ENCODE measurements at regions not wholly inside any gene's neighbourhood (a gene's known extent, or its start where the extent isn't known, plus 50 kb on each side); places are given as distances from the start of the nearest gene placed in this dataset.
"Not testable (repeated sequence)": the region's sequence is repeated elsewhere in the genome, so short reads cannot be mapped to it uniquely, and the experiment has no call there.

DNA sequence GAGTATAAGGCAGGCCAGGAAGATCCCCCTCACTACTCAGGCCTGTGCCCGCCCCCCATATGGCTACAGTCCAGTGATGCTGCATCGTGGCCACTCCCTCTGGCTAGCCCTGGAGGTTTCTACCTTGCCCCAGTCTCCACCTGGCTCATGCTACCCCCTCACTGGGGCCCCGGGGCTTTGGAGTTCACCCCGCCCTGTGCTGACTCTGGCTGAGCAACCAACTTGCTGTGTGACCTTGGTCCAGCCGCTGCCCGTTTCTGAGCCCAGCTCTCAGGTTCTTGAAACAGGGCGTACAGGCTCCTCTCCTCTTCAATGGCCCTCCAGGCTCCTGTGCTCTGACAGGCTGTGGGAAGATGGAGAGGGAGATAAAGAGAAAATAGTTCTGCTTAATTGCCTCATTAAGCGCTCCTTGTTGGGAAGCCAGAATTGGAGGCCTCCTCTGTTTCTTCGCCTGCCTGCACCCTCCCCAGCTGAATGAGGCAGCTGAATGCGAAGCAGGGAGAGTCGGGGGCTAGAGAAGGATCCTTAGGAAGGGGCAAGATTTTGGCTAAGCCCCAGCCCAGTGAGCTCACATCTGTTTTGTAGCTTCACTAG is 138.2 kb upstream of the NCOR2 start:
- no peak for DNase-seq

DNA sequence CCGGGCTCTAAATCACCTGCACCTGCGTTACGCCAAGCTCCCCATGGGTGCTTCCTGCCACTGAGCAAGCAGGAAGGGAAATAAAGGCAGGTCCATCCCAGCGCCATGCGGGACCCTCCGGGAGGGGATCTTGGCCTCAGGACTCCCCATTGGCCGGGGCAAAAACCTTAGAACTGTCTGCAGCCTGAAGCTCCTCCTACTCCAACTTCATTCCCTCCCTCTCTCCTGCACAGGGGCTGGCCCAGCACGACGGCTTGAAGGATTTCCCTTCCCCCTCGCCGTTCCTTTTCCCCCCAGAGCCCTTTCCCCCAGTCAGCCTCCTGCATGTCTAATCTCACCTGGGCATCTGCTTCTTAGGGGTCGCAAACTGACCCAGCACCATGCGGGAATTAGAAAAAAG is 137.2 kb upstream of the NCOR2 start:
- no peak for DNase-seq

- DNase-seq = no peak
Measured at GRCh38 chr12:124703856-124704255, 136.4 kb upstream of the NCOR2 start.

GRCh38 chr12:124702736-124703135 is 135.3 kb upstream of the NCOR2 start:
- DNase-seq = no peak

GRCh38 chr12:124700810-124701592 is 133.6 kb upstream of the NCOR2 start:
- DNase-seq = no peak

DNA sequence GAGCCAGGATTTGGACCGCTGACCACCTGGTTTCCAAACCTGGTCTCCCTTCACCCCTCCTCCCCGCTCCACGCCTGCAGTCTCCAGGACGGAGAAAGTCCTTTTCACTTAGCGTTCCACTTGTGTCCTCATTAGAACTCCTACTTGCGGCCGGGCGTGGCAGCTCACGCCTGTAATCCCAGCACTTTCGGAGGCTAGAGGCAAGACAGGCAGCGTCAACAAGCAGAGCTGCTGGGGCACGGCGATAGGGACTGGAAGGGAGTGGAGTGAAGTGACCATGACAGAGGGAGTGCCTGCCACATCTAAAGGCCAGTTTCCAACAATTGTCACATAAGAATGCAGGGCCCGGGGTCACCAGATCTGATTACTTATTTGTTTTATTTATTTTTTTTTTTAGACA is 132.5 kb upstream of the NCOR2 start:
- DNase-seq = no peak

GRCh38 chr12:124698998-124699305 is 131.5 kb upstream of the NCOR2 start:
- no peak for DNase-seq

DNA sequence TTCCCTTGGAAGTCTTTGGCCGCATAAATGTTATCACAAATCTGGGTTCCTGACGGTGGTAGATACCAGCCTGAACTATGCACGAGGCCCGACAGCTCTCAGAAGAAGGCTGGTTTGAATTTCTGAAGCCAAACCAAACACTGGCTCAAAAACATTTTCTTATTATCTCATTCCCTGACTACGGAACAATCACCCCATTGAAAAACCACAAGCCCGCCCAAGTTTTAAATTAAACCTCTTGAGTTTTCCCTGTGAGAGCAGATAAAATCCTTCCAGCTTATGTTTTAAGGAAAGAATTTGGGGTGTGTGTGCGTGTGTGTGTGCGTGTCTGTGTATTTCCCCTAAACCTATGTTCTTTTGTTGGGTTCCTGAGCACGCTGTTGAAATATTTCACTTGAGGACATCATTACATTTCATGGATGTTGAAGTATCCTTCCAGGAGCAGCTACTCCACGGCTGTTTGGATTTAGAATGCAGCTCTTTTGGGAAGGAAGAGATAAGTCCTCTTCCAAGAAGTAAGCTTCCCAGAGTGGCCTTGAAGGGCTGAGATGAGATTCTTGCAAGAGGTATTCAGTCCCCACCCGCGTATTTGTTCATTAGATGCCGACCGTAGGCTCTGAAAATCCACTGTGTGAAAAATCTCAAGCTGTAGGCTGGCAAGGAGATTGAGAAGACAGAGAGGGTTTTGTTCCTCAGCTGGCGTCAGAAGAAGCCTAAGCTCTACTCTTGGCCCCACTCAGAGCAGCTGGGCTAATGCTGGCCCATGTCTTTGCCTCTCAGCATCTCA is 131.0 kb upstream of the NCOR2 start:
- DNase-seq = no peak

DNA sequence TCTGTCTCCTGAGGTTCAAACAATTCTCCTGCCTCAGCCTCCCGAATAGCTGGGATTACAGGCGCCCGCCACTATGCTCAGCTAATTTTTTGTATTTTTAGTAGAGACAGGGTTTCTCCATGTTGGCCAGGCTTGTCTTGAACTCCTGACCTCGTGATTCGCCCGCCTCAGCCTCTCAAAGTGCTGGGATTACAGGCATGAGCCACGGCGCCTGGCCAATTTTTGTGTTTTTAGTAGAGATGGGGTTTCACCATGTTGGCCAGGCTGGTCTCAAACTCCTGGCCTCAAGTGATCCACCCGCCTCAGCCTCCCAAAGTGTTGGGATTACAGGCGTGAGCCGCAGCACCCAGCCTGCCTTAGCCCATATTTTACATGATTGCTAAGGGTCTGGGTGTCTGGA is 130.3 kb upstream of the NCOR2 start:
- not testable (repeated sequence) for DNase-seq

DNA sequence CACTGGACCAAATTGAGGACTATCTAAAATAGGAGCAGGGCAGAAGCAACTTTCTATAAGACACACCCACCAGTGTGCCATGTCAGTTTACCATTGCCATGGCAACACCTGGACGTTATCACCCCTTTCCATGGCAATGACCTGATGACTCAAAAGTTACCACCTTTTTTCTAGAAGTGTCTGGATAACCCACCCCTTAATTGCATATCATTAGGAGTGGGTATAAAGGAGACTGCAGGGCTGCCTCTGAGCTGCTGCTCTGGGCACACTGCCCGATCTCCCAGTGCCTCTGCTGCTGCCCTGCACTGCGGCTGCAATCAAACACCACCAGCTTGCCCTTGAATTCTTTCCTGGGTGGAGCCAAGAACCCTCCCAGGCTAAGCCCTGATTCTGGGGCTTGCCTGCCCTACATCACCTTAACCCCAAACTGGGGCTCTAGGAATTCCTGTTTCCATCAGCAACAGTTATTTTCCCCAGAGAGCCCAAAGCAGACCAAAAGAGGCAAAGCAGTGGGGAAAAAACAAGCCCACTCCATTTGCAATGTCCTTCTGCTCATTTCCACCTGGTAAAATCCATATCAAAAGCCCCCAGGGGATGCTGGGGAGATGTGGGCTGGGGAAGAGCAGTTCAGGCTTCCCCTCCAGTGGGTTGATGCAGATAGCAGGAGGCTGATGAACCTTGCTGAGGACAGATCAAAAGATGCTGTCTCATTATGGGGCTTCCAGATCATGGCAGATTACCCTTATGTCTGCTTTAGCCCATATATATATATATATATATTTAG is 129.5 kb upstream of the NCOR2 start:
- no peak for DNase-seq

DNA sequence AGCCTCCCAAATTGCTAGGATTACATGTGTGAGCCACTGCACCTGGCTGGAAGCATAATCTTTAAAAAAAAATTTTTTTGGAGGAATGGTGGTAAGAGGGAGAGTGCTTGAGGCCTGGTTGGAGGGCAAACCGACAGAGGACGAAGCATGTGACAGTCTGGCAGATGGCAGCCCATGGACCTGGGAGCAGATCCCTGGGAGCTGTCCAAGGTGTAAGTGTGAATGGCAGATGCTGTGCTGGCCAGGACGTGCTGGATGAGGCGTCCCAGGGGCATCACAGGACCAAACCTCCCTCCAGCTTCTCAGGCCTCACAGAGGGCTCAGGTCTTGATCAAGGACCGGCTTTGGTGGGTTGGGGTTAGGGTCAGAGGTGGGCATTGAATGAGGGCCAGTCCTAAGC is 128.4 kb upstream of the NCOR2 start:
- no peak for DNase-seq

GRCh38 chr12:124694846-124695497 is 127.6 kb upstream of the NCOR2 start:
- no peak for DNase-seq

DNA sequence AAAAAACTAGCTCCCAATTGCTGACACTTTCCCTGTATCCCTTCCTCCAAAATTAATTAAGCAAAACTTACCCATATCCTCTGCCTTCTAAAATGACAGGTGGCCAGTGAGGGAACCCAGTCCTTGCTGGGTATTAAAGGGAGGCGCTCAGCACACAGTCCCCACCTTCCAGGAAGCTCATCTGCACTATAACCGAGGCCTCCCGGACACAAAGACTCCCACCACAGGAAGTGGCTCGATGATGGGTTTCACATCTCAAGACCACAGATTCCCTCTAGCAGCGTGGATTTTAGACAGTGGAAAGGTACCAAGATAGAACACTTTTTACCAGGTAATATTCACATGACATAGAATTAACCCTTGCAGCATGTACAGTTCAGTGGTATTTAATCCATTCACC is 126.8 kb upstream of the NCOR2 start:
- no peak for DNase-seq

DNA sequence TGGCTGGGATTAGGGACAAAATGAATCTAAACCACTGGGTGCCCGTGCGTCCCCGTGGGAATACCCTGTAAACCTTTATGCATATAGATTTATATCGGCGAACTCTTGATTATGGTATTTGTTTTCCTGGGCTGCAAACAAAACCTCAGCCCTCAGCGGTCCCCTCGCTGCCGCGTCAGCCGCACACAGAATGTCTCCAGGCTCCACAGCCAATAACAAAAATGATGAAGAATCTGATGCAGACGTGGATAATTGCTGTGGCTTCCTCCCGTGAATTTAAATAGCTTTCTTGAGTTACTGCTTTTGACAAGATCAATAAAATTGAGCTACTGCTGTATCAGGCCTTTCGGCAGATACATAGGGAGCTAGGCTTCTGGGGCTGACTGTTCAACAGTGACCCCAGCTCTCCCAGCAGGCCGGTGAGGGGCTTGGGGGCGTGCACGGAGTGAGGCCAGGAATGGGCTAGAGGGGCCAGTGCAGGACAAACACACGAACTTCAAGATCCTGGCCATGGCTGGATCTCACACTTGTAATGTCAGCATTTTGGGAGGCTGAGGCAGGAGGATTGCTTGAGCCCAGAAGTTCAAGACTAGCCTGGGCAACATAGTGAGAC is 125.8 kb upstream of the NCOR2 start:
- DNase-seq = no peak

GRCh38 chr12:124692443-124692842 is 125.0 kb upstream of the NCOR2 start:
- no peak for DNase-seq

DNA sequence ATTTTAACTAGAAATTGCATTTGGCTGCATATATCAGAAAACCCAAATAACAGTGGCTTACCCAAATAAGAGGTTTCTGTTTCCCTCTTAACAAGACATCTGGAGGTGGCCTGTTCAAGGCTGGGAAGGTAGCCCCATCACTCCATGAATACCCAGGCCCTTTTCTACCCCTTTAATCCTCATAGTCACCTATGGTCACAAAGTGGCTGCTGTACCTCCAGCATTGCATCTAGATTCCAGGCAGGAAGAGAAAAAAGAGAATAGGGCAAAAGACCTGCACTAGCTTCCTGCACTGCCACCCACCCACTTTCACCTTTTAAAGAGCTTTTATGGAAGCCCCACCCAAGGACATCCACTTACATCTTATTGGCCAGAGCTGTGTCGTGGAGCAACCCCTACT is 124.0 kb upstream of the NCOR2 start:
- DNase-seq = no peak

DNA sequence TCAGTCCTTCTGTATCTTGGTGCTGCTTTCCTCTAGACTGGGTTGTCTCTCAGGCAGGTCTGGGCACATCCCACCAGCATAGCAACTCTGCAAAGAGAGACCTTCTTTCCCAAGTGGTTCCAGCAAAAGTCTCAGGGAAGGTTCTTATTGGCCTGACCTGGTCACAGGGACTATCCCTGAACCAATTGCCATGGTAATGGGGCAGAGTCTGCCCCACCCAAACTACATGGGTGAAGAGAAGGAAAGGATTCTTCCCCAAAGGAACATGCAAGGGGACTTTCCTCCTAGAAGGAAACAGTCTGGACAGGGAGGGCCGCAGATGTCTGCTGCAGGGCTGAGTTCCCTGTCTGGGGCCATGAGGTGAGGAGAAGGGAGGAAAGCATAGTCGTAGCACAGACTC is 122.2 kb upstream of the NCOR2 start:
- DNase-seq = no peak

- DNase-seq = no peak
Measured at GRCh38 chr12:124688356-124688992, 121.1 kb upstream of the NCOR2 start.

DNA sequence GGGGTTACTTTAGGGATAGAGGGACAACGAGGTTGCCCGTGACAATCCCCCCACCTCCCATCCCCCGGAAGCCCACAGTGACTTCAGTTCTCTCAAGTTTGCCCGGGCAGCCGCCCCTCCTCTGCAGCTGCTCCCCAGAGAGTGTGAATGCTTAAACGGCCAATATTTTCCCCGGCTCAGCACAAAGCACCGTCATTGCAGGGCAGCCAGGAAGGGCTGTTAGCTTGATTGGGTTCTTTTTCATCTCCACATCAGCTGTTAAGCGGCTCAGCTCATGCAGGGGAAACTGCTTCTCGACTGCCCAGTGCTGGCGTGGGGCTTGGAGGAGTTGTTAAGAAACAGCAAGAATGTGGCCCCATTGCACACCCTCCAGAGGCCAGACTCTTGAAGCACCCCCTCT is 120.5 kb upstream of the NCOR2 start:
- no peak for DNase-seq

DNA sequence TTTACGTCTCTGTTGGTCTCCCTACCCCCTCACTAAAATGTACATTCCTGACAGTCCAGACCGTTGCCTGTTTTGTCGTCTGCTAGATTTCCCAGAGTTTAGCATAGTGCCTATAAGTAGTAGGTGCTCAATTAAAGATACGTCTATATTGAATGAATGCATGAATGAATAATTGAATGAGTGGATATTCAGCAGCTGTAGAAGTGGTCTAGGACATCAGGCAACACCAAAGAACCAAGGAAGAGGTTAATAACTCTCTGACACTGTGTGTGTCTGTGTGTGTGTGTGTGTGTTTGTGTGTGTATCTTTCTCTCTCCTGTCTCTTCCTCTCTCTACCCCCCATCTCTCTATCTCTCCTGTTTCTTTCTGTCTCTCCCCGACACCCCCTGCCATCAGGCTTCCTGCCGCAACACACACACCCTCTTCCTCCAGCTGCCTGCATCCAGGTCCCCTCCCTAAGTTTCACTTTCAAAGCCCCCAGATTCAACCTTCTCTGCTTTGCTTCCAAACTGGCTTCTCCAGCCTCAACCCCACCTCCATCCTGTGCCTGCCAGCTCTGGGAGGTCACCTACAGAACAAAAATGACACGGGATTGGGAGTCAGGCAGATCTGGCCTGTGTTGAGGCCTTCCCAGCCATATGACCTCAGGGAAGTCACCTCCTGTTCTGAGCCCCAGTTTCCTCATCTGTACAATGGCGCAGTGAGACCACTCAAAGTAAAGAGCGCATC is 119.9 kb upstream of the NCOR2 start:
- DNase-seq = no peak

Data from stimulated activated CD4-positive, alpha-beta T cell treated with anti-CD3 and anti-CD28 coated beads, Interleukin-4, amount 100 ng/mL, for 1 hour (primary cell).